Osteoblast (primary cell): ENCODE measurements at regions not wholly inside any gene's neighbourhood (a gene's known extent, or its start where the extent isn't known, plus 50 kb on each side); places are given as distances from the start of the nearest gene placed in this dataset.

ENCODE experiments used
- DNase-seq: peaks from one replicate; pipeline ENCODE4 v3.0.0; 2011; ENCODE audit warnings: low spot score, mixed read lengths; ENCODE audit not compliant: insufficient read length; ENCODE audit errors: missing footprints
- H2AFZ ChIP-seq: 2 replicates; pipeline ENCODE4 v1.6.0; 2011; ENCODE audit warnings: mild to moderate bottlenecking, low read length
- H3K27ac ChIP-seq: 2 replicates; pipeline ENCODE4 v1.5.1; 2011; ENCODE audit warnings: mild to moderate bottlenecking, low read depth, low read length, moderate library complexity
- H3K27me3 ChIP-seq: 2 replicates; pipeline ENCODE4 v1.6.0; 2012; ENCODE audit warnings: mild to moderate bottlenecking, control low read depth, inconsistent platforms, low read length, moderate library complexity; ENCODE audit not compliant: insufficient read depth
- H3K36me3 ChIP-seq: 2 replicates; pipeline ENCODE4 v1.5.1; 2011; ENCODE audit warnings: mild to moderate bottlenecking, low read length, control low read depth, moderate library complexity; ENCODE audit not compliant: insufficient read depth
- H3K4me1 ChIP-seq: 2 replicates; pipeline ENCODE4 v1.5.1; 2011; ENCODE audit warnings: mild to moderate bottlenecking, low read length, control low read depth, moderate library complexity; ENCODE audit not compliant: insufficient read depth
- H3K4me2 ChIP-seq: 2 replicates; pipeline ENCODE4 v1.6.0; 2011; ENCODE audit warnings: mild to moderate bottlenecking, low read length; ENCODE audit not compliant: insufficient read depth
- H3K4me3 ChIP-seq: fragments of 200-600 bp; sonication (generic); 3 replicates; pipeline ENCODE4 v1.5.1; 2012; ENCODE audit warnings: mild to moderate bottlenecking, low read length, inconsistent platforms; ENCODE audit not compliant: insufficient read depth
- H3K79me2 ChIP-seq: 2 replicates; pipeline ENCODE4 v1.6.0; 2012; ENCODE audit warnings: mild to moderate bottlenecking, low read length, control low read depth, inconsistent platforms; ENCODE audit not compliant: insufficient read depth
- H3K9me3 ChIP-seq: 2 replicates; pipeline ENCODE4 v1.5.1; 2011; ENCODE audit warnings: low read depth, low read length, control low read depth
- H4K20me1 ChIP-seq: 2 replicates; pipeline ENCODE4 v1.6.0; 2012; ENCODE audit warnings: mild to moderate bottlenecking, low read length, control low read depth; ENCODE audit not compliant: insufficient read depth
- CTCF ChIP-seq: IDR thresholded peaks from 2 replicates; pipeline ENCODE4 v1.5.1; 2011; ENCODE audit warnings: mild to moderate bottlenecking, low read depth, low read length, moderate library complexity; ENCODE audit errors: extremely low read depth

- no peak for DNase-seq
- no peak for TF ChIP-seq CTCF
- no peaks in the 10 kb centered on the region for H3K27me3 ChIP-seq
- H3K4me3 ChIP-seq, result no peak overlapping the region
- H4K20me1 ChIP-seq, result no peaks in the 10 kb centered on the region
- no peak overlapping the region for H2AFZ ChIP-seq
- no peaks in the 10 kb centered on the region for H3K4me1 ChIP-seq
- H3K79me2 ChIP-seq, result no peaks in the 10 kb centered on the region
- H3K4me2 ChIP-seq, result no peak overlapping the region
- H3K27ac ChIP-seq, result no peak overlapping the region
- no peaks in the 10 kb centered on the region for H3K36me3 ChIP-seq
- H3K9me3 ChIP-seq, result no peaks in the 10 kb centered on the region
Observed at GRCh38 chrX:7447801-7448499, 300.0 kb upstream of the PUDP start.

GRCh38 chrX:7446815-7447214, 298.9 kb upstream of the PUDP start:
- DNase-seq, result no peak
- TF ChIP-seq CTCF, result no peak

GRCh38 chrX:7444967-7445366, 297.0 kb upstream of the PUDP start:
- no peak for TF ChIP-seq CTCF
- H2AFZ ChIP-seq, result no peak overlapping the region

More at GRCh38 chrX:7446815-7447214, 298.9 kb upstream of the PUDP start:
- H3K4me2 ChIP-seq, result no peak overlapping the region
- no peaks in the 10 kb centered on the region for H3K79me2 ChIP-seq
- H3K4me1 ChIP-seq, result no peaks in the 10 kb centered on the region
- H3K27ac ChIP-seq, result no peak overlapping the region
- H3K27me3 ChIP-seq, result no peaks in the 10 kb centered on the region
- H2AFZ ChIP-seq, result no peak overlapping the region
- H3K4me3 ChIP-seq, result no peak overlapping the region
- no peaks in the 10 kb centered on the region for H3K9me3 ChIP-seq
- H3K36me3 ChIP-seq, result no peaks in the 10 kb centered on the region
- H4K20me1 ChIP-seq, result no peaks in the 10 kb centered on the region

GRCh38 chrX:7441586-7441985, 293.6 kb upstream of the PUDP start:
- Histone ChIP-seq H3K4me2 (no peak overlapping the region), H3K27me3 (no peaks in the 10 kb centered on the region), H3K79me2 (no peaks in the 10 kb centered on the region), H2AFZ (no peak overlapping the region), H3K27ac (no peak overlapping the region), H3K9me3 (no peaks in the 10 kb centered on the region), H3K4me1 (no peaks in the 10 kb centered on the region), H4K20me1 (no peaks in the 10 kb centered on the region), H3K36me3 (no peaks in the 10 kb centered on the region), H3K4me3 (no peak overlapping the region)
- DNase-seq, result no peak
- TF ChIP-seq CTCF, result no peak

More at GRCh38 chrX:7444967-7445366, 297.0 kb upstream of the PUDP start:
- no peak overlapping the region for H3K4me2 ChIP-seq
- no peaks in the 10 kb centered on the region for H3K27me3 ChIP-seq
- H4K20me1 ChIP-seq, result no peaks in the 10 kb centered on the region
- no peak overlapping the region for H3K4me3 ChIP-seq
- no peaks in the 10 kb centered on the region for H3K36me3 ChIP-seq
- H3K27ac ChIP-seq, result no peak overlapping the region
- no peaks in the 10 kb centered on the region for H3K79me2 ChIP-seq
- no peaks in the 10 kb centered on the region for H3K4me1 ChIP-seq
- H3K9me3 ChIP-seq, result no peaks in the 10 kb centered on the region
- DNase-seq, result no peak
